Glomerular visceral epithelial cell (primary cell): ENCODE measurements at regions not wholly inside any gene's neighbourhood (a gene's known extent, or its start where the extent isn't known, plus 50 kb on each side); places are given as distances from the start of the nearest gene placed in this dataset.
A peak's percentile ranks its signal among the peaks of the same experiment; 100 is the strongest.

ENCODE experiments used
- DNase-seq: peaks from one replicate; pipeline ENCODE4 v3.0.0-alpha.2; 2016; ENCODE audit errors: extremely low spot score

- DNase-seq, result no peak
Observed at GRCh38 chr4:133869486-133869885, 332.1 kb downstream of the PABPC4L start.

GRCh38 chr4:133868856-133869255 is 332.7 kb downstream of the PABPC4L start:
- no peak for DNase-seq

GRCh38 chr4:133866328-133866699 is 335.3 kb downstream of the PABPC4L start:
- peak; percentile 74 for DNase-seq

- peak; percentile 93 for DNase-seq
Observed at GRCh38 chr4:133865612-133866327, 335.8 kb downstream of the PABPC4L start.

GRCh38 chr4:133863153-133863552 is 338.4 kb downstream of the PABPC4L start:
- no peak for DNase-seq

- DNase-seq, result no peak
Observed at GRCh38 chr4:133856731-133857355, 344.7 kb downstream of the PABPC4L start.

- no peak for DNase-seq
Observed at GRCh38 chr4:133855001-133855400, 346.6 kb downstream of the PABPC4L start.

GRCh38 chr4:133839326-133839725 is 362.3 kb downstream of the PABPC4L start:
- no peak for DNase-seq

- DNase-seq, result no peak
Observed at GRCh38 chr4:133823177-133823576, 378.4 kb downstream of the PABPC4L start.

- DNase-seq, result no peak
Observed at GRCh38 chr4:133812954-133813353, 388.6 kb downstream of the PABPC4L start.

GRCh38 chr4:133812236-133812635 is 389.4 kb downstream of the PABPC4L start:
- no peak for DNase-seq

- no peak for DNase-seq
Observed at GRCh38 chr4:133808151-133808550, 393.4 kb downstream of the PABPC4L start.

GRCh38 chr4:133803341-133803740 is 398.2 kb downstream of the PABPC4L start:
- DNase-seq, result no peak

GRCh38 chr4:133802359-133803140 is 399.0 kb downstream of the PABPC4L start:
- no peak for DNase-seq

GRCh38 chr4:133801883-133802282 is 399.7 kb downstream of the PABPC4L start:
- no peak for DNase-seq

- DNase-seq, result no peak
Observed at GRCh38 chr4:133800966-133801365, 400.6 kb downstream of the PABPC4L start.

- no peak for DNase-seq
Observed at GRCh38 chr4:133799717-133800315, 401.8 kb downstream of the PABPC4L start.

- DNase-seq, result no peak
Observed at GRCh38 chr4:133777661-133778060, 423.9 kb downstream of the PABPC4L start.

- no peak for DNase-seq
Observed at GRCh38 chr4:133776961-133777360, 424.6 kb downstream of the PABPC4L start.

GRCh38 chr4:133776503-133776902 is 425.1 kb downstream of the PABPC4L start:
- DNase-seq, result no peak

- no peak for DNase-seq
Observed at GRCh38 chr4:133775881-133776280, 425.7 kb downstream of the PABPC4L start.

- no peak for DNase-seq
Observed at GRCh38 chr4:133775469-133775868, 426.1 kb downstream of the PABPC4L start.
